GM21390 (cell line): ENCODE measurements at regions not wholly inside any gene's neighbourhood (a gene's known extent, or its start where the extent isn't known, plus 50 kb on each side); places are given as distances from the start of the nearest gene placed in this dataset.

Source experiments
- ATAC-seq: cut with Tn5 transposase; IDR thresholded peaks from one replicate; pipeline ENCODE4 v1.9.1; 2021; ENCODE audit not compliant: unreplicated experiment

- no peak for ATAC-seq
These were observed 245.7 kb downstream of the WDR11 start for GRCh38 chr10:121096617-121097431.

GRCh38 chr10:121098211-121098610 is 247.0 kb downstream of the WDR11 start:
- no peak for ATAC-seq

GRCh38 chr10:121098751-121099150 is 247.6 kb downstream of the WDR11 start:
- no peak for ATAC-seq

- ATAC-seq, result no peak
These were observed 248.0 kb downstream of the WDR11 start for GRCh38 chr10:121099181-121099580.

- ATAC-seq, result no peak
These were observed 248.4 kb downstream of the WDR11 start for GRCh38 chr10:121099592-121099991.

GRCh38 chr10:121101561-121101960 is 250.4 kb downstream of the WDR11 start:
- ATAC-seq, result no peak

GRCh38 chr10:121102706-121103105 is 251.5 kb downstream of the WDR11 start:
- no peak for ATAC-seq

GRCh38 chr10:121104476-121105111 is 253.4 kb downstream of the WDR11 start:
- no peak for ATAC-seq

GRCh38 chr10:121106611-121107010 is 255.4 kb downstream of the WDR11 start:
- no peak for ATAC-seq

- ATAC-seq, result no peak
These were observed 256.9 kb downstream of the WDR11 start for GRCh38 chr10:121108051-121108450.

- no peak for ATAC-seq
These were observed 259.2 kb downstream of the WDR11 start for GRCh38 chr10:121110369-121110768.

- no peak for ATAC-seq
These were observed 261.0 kb downstream of the WDR11 start for GRCh38 chr10:121112136-121112535.

GRCh38 chr10:121112579-121113384 is 261.6 kb downstream of the WDR11 start:
- ATAC-seq, result no peak

GRCh38 chr10:121113385-121113696 is 262.2 kb downstream of the WDR11 start:
- ATAC-seq, result no peak

GRCh38 chr10:121113911-121114310 is 262.7 kb downstream of the WDR11 start:
- no peak for ATAC-seq

GRCh38 chr10:121115154-121115553 is 264.0 kb downstream of the WDR11 start:
- ATAC-seq, result no peak

- no peak for ATAC-seq
These were observed 270.3 kb downstream of the WDR11 start for GRCh38 chr10:121121462-121121861.

GRCh38 chr10:121127151-121127906 is 276.2 kb downstream of the WDR11 start:
- no peak for ATAC-seq

GRCh38 chr10:121128164-121128563 is 277.0 kb downstream of the WDR11 start:
- ATAC-seq, result no peak

GRCh38 chr10:121129266-121129665 is 278.1 kb downstream of the WDR11 start:
- ATAC-seq, result no peak

- ATAC-seq, result no peak
These were observed 279.2 kb downstream of the WDR11 start for GRCh38 chr10:121130382-121130781.
